Activated CD4-positive, alpha-beta memory T cell treated with anti-CD3 and anti-CD28 coated beads, Interleukin-2, amount 10 ng/mL, durations not matched to agents 7 days and 5 days (primary cell): ENCODE measurements at regions not wholly inside any gene's neighbourhood (a gene's known extent, or its start where the extent isn't known, plus 50 kb on each side); places are given as distances from the start of the nearest gene placed in this dataset.

Source experiments
- CTCF ChIA-PET: fragments of 350-600 bp; sonication (Branson Sonifier 250); formaldehyde crosslinking; loops from one replicate; lab custom pipeline; 2021; ENCODE audit warnings: antibody characterized with exemption, inconsistent platforms; lab: Charles Lee
- POLR2A ChIA-PET: fragments of 350-600 bp; sonication (Branson Sonifier 250); formaldehyde crosslinking; loops from one replicate; lab custom pipeline; 2021; ENCODE audit warnings: antibody characterized with exemption; lab: Charles Lee
- DNase-seq: peaks from one replicate; pipeline ENCODE4 v3.0.0-alpha.2; 2020
- H3K27ac Mint-ChIP-seq: one replicate; pipeline ENCODE4 v1.8.0; 2021; ENCODE audit warnings: mild to moderate bottlenecking, mixed read lengths
- H3K27me3 Mint-ChIP-seq: one replicate; pipeline ENCODE4 v1.8.0; 2021; ENCODE audit warnings: mixed read lengths
- H3K36me3 Mint-ChIP-seq: one replicate; pipeline ENCODE4 v1.8.0; 2021; ENCODE audit warnings: low read depth, mixed read lengths
- H3K4me1 Mint-ChIP-seq: one replicate; pipeline ENCODE4 v1.8.0; 2021; ENCODE audit warnings: mixed read lengths
- H3K4me3 Mint-ChIP-seq: one replicate; pipeline ENCODE4 v1.8.0; 2021; ENCODE audit warnings: mild to moderate bottlenecking, mixed read lengths
- H3K9me3 Mint-ChIP-seq: one replicate; pipeline ENCODE4 v1.8.0; 2021; ENCODE audit warnings: mixed read lengths

DNA sequence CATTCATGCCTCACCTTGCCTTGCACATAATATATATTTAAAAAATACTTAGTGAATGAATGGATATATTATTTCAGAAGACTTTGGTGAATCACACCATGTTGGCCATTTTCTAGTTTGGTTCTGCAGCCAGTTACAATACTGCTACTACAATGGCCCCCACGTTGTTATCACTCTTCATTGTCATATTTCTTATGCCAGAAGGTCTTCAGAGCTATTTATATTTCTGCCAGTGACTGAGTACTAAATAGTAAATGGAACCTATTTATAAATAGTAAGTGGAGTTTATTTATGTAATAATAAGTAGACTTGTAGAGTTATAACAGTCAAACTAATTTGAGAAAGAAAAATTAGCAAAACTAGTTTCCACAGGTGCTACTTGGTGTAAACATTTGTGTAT, 516.6 kb upstream of the SYT4 start:
- Mint-ChIP-seq H3K4me3 (no peak overlapping the region), H3K4me1 (no peaks in the 10 kb centered on the region), H3K27ac (no peak overlapping the region), H3K27me3 (no peaks in the 10 kb centered on the region), H3K36me3 (no peaks in the 10 kb centered on the region), H3K9me3 (peaks cover 7% of the 10 kb centered on the region)
- ChIA-PET POLR2A (no interaction called here), CTCF (no interaction called here)
- DNase-seq, result no peak

- no peak overlapping the region for H3K4me3 Mint-ChIP-seq
- H3K4me1 Mint-ChIP-seq, result no peaks in the 10 kb centered on the region
- DNase-seq, result no peak
- POLR2A ChIA-PET, result no interaction called here
- no peak overlapping the region for H3K27ac Mint-ChIP-seq
- H3K36me3 Mint-ChIP-seq, result no peaks in the 10 kb centered on the region
- no peaks in the 10 kb centered on the region for H3K27me3 Mint-ChIP-seq
- peaks cover 7% of the 10 kb centered on the region for H3K9me3 Mint-ChIP-seq
- CTCF ChIA-PET, result no interaction called here
Observed at GRCh38 chr18:43794363-43794762, 517.1 kb upstream of the SYT4 start.

GRCh38 chr18:43797347-43797746, 520.1 kb upstream of the SYT4 start:
- Mint-ChIP-seq H3K4me1 (no peaks in the 10 kb centered on the region), H3K4me3 (no peak overlapping the region), H3K9me3 (peaks cover 7% of the 10 kb centered on the region), H3K36me3 (no peaks in the 10 kb centered on the region), H3K27me3 (no peaks in the 10 kb centered on the region), H3K27ac (no peak overlapping the region)
- ChIA-PET CTCF (no interaction called here), POLR2A (no interaction called here)
- DNase-seq, result no peak

DNA sequence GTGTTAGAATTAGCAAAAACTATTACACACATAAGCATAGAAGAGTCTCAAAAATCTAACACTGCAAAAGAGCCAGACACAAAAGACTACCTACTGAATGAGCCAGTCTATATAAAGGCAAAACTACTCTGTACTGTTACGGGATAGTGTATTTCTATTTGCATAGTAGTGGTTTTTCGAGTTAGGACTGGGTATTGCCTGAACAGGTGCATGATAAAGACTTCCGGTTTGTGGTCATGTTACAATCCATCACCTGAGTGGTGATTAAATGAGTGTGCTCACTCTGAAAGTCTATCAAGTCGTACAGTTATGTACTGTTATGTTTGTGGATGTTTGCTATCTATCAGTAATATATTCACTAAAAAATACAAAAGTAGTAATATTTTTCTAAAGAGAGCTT, 523.3 kb upstream of the SYT4 start:
- no peak for DNase-seq
- POLR2A ChIA-PET, result no interaction called here
- CTCF ChIA-PET, result no interaction called here
- Mint-ChIP-seq H3K27me3 (no peaks in the 10 kb centered on the region), H3K4me1 (no peaks in the 10 kb centered on the region), H3K4me3 (no peak overlapping the region), H3K27ac (no peak overlapping the region), H3K9me3 (peaks cover 5% of the 10 kb centered on the region), H3K36me3 (no peaks in the 10 kb centered on the region)

- H3K36me3 Mint-ChIP-seq, result no peaks in the 10 kb centered on the region
- CTCF ChIA-PET, result no interaction called here
- H3K4me1 Mint-ChIP-seq, result no peaks in the 10 kb centered on the region
- peaks cover 13% of the 10 kb centered on the region for H3K9me3 Mint-ChIP-seq
- DNase-seq, result no peak
- POLR2A ChIA-PET, result no interaction called here
- H3K27ac Mint-ChIP-seq, result no peak overlapping the region
- H3K27me3 Mint-ChIP-seq, result no peaks in the 10 kb centered on the region
- no peak overlapping the region for H3K4me3 Mint-ChIP-seq
Observed at GRCh38 chr18:43805646-43806194, 528.4 kb upstream of the SYT4 start.

DNA sequence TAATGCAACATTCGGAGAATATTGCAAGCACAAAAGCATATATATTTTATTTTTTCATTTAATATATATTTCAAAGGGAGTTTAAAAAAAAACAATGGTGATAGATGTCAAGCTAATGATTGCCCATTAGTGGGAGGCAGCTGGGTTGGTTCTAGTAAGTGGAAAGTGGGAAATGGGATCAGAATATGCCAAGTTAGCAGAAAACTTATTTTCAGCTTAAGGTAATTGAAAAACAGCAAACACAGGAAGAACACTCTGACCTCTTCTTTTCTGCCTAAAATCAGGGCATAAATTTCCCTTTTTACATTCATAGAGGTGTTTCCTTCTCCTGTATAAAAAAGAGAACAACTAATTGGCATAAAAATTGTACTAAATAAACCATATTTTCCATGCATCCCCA, 535.3 kb upstream of the SYT4 start:
- Mint-ChIP-seq H3K4me3 (no peak overlapping the region), H3K9me3 (peaks cover 5% of the 10 kb centered on the region), H3K36me3 (no peaks in the 10 kb centered on the region), H3K27ac (no peak overlapping the region), H3K4me1 (no peaks in the 10 kb centered on the region), H3K27me3 (no peaks in the 10 kb centered on the region)
- POLR2A ChIA-PET, result no interaction called here
- DNase-seq, result no peak
- CTCF ChIA-PET, result no interaction called here

DNA sequence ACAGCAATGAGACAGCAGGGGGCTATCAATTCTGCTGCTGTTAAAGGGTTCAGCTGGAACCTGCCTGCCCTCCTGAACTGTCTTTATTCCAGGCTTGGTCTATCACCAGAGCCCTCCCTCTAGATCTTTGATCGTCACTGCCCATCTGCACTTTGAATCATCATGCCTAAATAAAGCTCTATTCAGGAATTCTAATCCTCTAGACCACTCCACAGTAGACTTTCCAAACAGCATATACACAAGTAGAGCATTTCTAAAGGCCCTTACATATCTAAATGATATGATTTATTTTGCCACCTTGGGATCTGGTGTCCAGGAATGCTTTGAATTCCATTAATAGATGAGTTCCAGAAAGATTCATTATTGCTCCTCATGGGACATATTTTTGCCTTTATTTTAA, 542.1 kb upstream of the SYT4 start:
- peaks cover 4% of the 10 kb centered on the region for H3K9me3 Mint-ChIP-seq
- DNase-seq, result no peak
- H3K27ac Mint-ChIP-seq, result no peak overlapping the region
- ChIA-PET CTCF (no interaction called here), POLR2A (no interaction called here)
- H3K4me1 Mint-ChIP-seq, result no peaks in the 10 kb centered on the region
- no peak overlapping the region for H3K4me3 Mint-ChIP-seq
- H3K36me3 Mint-ChIP-seq, result no peaks in the 10 kb centered on the region
- H3K27me3 Mint-ChIP-seq, result no peaks in the 10 kb centered on the region

DNA sequence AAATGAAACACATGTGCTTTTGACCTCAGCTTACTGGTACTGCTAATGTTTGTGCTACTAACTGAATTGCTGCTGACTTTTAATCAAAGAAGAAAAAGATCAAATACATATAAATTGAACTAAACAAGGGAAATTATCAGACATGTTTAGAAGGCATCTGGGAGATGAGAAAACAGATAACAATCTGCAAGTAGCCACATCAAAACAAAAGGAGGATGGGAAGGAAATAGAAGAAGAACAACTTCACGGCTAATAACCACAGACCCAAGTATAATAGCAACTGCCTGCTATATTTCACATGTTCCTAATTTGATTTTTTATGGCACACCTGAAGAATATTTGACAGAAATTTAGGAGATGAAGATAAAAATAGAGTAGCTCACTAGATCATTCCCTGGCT, 542.6 kb upstream of the SYT4 start:
- no peak overlapping the region for H3K4me3 Mint-ChIP-seq
- H3K9me3 Mint-ChIP-seq, result peaks cover 4% of the 10 kb centered on the region
- no peaks in the 10 kb centered on the region for H3K36me3 Mint-ChIP-seq
- no peaks in the 10 kb centered on the region for H3K27me3 Mint-ChIP-seq
- H3K4me1 Mint-ChIP-seq, result no peaks in the 10 kb centered on the region
- ChIA-PET POLR2A (no interaction called here), CTCF (no interaction called here)
- no peak for DNase-seq
- no peak overlapping the region for H3K27ac Mint-ChIP-seq

GRCh38 chr18:43825768-43826167, 548.5 kb upstream of the SYT4 start:
- H3K36me3 Mint-ChIP-seq, result no peaks in the 10 kb centered on the region
- no peak overlapping the region for H3K27ac Mint-ChIP-seq
- POLR2A ChIA-PET, result no interaction called here

DNA sequence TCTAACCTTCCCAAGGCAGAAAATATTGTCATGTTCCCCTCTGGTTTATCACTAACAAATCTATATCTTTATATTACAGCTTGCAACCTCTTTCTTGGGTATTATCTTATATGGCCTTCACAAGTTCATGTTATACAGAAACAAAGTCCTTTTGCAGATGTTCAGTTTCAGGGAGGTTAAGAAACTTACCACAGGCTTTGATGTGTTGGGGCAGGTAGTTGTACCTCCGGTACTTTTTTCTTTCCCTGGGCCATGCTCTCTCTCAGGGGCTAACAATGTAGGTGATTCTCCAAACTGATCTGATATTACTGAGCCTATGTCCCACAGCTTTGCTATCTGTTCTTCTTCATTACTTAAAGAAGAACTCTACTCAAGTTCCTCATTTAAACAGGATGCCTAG, 548.9 kb upstream of the SYT4 start:
- Mint-ChIP-seq H3K4me3 (no peak overlapping the region), H3K4me1 (no peaks in the 10 kb centered on the region), H3K36me3 (no peaks in the 10 kb centered on the region), H3K9me3 (peaks cover 5% of the 10 kb centered on the region), H3K27me3 (no peaks in the 10 kb centered on the region), H3K27ac (no peak overlapping the region)
- ChIA-PET CTCF (no interaction called here), POLR2A (no interaction called here)
- DNase-seq, result no peak

More at GRCh38 chr18:43825768-43826167, 548.5 kb upstream of the SYT4 start:
- Mint-ChIP-seq H3K4me1 (no peaks in the 10 kb centered on the region), H3K4me3 (no peak overlapping the region), H3K9me3 (peaks cover 5% of the 10 kb centered on the region), H3K27me3 (no peaks in the 10 kb centered on the region)
- CTCF ChIA-PET, result no interaction called here
- no peak for DNase-seq

- no peaks in the 10 kb centered on the region for H3K27me3 Mint-ChIP-seq
- H3K27ac Mint-ChIP-seq, result no peak overlapping the region
- ChIA-PET CTCF (no interaction called here), POLR2A (no interaction called here)
- no peak for DNase-seq
- H3K4me1 Mint-ChIP-seq, result no peaks in the 10 kb centered on the region
- no peaks in the 10 kb centered on the region for H3K36me3 Mint-ChIP-seq
- H3K9me3 Mint-ChIP-seq, result peaks cover 8% of the 10 kb centered on the region
- no peak overlapping the region for H3K4me3 Mint-ChIP-seq
Observed at GRCh38 chr18:43827311-43827710, 550.0 kb upstream of the SYT4 start.

DNA sequence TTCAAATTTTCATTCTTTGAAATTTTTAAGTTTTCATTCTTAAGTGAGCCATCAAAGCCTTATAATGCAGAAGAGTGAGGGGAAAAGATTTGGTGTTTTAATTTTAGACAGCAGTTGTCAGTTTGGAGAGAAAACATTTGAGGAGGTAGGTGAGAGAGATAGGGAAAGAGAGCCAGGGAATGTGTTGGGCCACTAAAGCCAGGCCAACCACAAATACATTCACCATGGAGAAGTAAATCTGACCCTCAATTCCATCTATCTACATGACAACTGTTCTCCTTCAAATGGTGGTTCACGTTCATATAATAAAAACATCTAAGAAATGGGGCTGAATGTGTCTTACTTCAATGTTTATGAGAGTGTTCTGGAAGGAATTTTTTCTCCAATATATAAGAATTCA, 553.0 kb upstream of the SYT4 start:
- Mint-ChIP-seq H3K9me3 (peaks cover 8% of the 10 kb centered on the region), H3K4me1 (no peaks in the 10 kb centered on the region), H3K27ac (no peak overlapping the region), H3K27me3 (no peaks in the 10 kb centered on the region), H3K36me3 (no peaks in the 10 kb centered on the region), H3K4me3 (no peak overlapping the region)
- no peak for DNase-seq
- POLR2A ChIA-PET, result no interaction called here
- CTCF ChIA-PET, result no interaction called here

DNA sequence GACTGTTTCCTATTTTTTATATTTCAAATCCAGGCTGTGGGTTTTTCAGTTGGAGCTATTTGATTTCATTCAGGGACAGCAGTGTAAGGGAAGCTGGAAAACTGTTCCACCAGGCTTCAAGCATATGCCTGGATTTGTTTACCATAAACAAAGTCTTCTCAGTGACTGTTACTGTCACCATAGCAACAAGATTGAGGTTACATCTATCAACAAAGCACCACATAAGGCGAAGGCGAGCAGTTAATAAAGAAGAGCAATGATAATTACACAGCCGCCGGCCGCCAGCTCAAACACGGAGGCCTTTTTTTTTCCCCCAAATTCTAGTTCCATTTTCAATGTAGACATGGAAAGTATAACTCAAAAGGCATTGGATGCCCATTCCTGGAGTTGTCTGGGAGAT, 553.7 kb upstream of the SYT4 start:
- CTCF ChIA-PET, result no interaction called here
- DNase-seq, result no peak
- no peaks in the 10 kb centered on the region for H3K36me3 Mint-ChIP-seq
- no peak overlapping the region for H3K4me3 Mint-ChIP-seq
- H3K4me1 Mint-ChIP-seq, result no peaks in the 10 kb centered on the region
- H3K27ac Mint-ChIP-seq, result no peak overlapping the region
- peaks cover 8% of the 10 kb centered on the region for H3K9me3 Mint-ChIP-seq
- no peaks in the 10 kb centered on the region for H3K27me3 Mint-ChIP-seq
- POLR2A ChIA-PET, result no interaction called here

DNA sequence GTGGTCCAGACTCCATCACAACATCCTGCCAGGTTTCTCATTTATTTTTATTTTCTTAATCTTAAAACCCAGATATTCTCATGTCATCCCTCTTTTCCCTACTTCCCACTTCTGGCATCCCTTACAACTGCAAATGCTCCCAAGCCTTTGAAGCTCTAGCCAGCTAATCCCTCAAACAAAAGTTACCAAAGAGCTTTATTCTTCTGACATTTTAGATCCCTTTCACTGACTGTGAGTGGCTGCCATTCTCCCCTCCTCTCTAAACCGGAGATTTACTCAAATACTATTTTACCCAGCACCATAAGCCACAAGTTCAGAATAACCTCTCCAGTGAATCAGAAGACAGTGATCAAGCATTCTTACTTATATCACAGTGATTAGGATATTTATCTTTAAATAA, 569.0 kb upstream of the SYT4 start:
- Mint-ChIP-seq H3K9me3 (peaks cover 2% of the 10 kb centered on the region), H3K27ac (no peak overlapping the region), H3K27me3 (no peaks in the 10 kb centered on the region)

More for the DNA sequence above, 569.0 kb upstream of the SYT4 start:
- DNase-seq, result no peak
- CTCF ChIA-PET, result no interaction called here
- no peaks in the 10 kb centered on the region for H3K4me1 Mint-ChIP-seq
- no peak overlapping the region for H3K4me3 Mint-ChIP-seq
- POLR2A ChIA-PET, result no interaction called here
- no peaks in the 10 kb centered on the region for H3K36me3 Mint-ChIP-seq
